Neutrophil (primary cell): ENCODE measurements at regions not wholly inside any gene's neighbourhood (a gene's known extent, or its start where the extent isn't known, plus 50 kb on each side); places are given as distances from the start of the nearest gene placed in this dataset.

ENCODE experiments used
- H3K27ac ChIP-seq: fragments of 200-600 bp; sonication (generic); 2 replicates; pipeline ENCODE4 v1.5.1; 2016; ENCODE audit warnings: mild to moderate bottlenecking, moderate library complexity
- H3K27me3 ChIP-seq: fragments of 200-600 bp; sonication (generic); 2 replicates; pipeline ENCODE4 v1.6.0; 2016; ENCODE audit warnings: mild to moderate bottlenecking
- H3K36me3 ChIP-seq: fragments of 200-600 bp; sonication (generic); 2 replicates; pipeline ENCODE4 v1.5.1; 2017
- H3K4me1 ChIP-seq, 2 experiments: fragments of 200-600 bp in 1 of 2; sonication (generic) in 1 of 2; 1 replicate in 1 of 2; 2 replicates in 1 of 2; pipeline versions ENCODE4 v1.5.1 to v1.6.1; 2013 to 2016; ENCODE audit warnings: low read depth in 1 of 2, low read length in 1 of 2, mild to moderate bottlenecking in 1 of 2, moderate library complexity in 1 of 2; ENCODE audit not compliant: control insufficient read depth in 1 of 2, insufficient read depth in 1 of 2
- H3K4me3 ChIP-seq, 2 experiments: fragments of 200-600 bp in 1 of 2; sonication (generic) in 1 of 2; 1 replicate in 1 of 2; 2 replicates in 1 of 2; pipeline ENCODE4 v1.5.1; 2013 to 2016; ENCODE audit warnings: low read depth in 1 of 2, low read length in 1 of 2, mild to moderate bottlenecking in 1 of 2, moderate library complexity in 1 of 2
- H3K9me3 ChIP-seq: fragments of 200-600 bp; sonication (generic); 2 replicates; pipeline ENCODE4 v1.5.1; 2016
- CTCF ChIP-seq: fragments of 200-600 bp; sonication (generic); IDR thresholded peaks from 2 replicates; pipeline ENCODE4 v1.5.1; 2016; ENCODE audit warnings: antibody characterized with exemption

DNA sequence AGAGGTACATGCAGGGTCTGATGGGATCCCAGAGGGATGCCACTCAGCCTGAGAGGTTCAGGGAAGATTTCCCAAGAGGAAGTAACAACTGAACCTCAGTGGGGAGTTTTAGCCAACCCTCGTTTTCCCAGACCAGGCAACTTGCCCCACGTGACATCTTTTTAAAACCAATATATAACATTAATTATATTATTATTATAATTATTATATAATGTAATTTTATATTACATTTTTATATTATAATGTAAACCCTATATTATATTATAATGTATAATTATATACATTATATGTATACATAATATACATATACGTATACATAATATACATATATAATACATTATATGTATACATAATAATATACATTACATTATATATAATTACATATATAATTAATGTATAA is 62.8 kb upstream of the WWC1 start:
- no peak for TF ChIP-seq CTCF
- H3K27ac ChIP-seq: peak overlapping the region; percentile 76
- no peaks in the 10 kb centered on the region for H3K36me3 ChIP-seq
- peaks cover 0 to 14% of the 10 kb centered on the region in 2 experiments for H3K4me1 ChIP-seq
- H3K4me3 ChIP-seq: peak overlapping the region in 1 of 2 experiments; percentile 9
- H3K9me3 ChIP-seq: no peaks in the 10 kb centered on the region
- no peaks in the 10 kb centered on the region for H3K27me3 ChIP-seq

GRCh38 chr5:168234133-168234532 is 57.3 kb upstream of the WWC1 start:
- peaks cover 0 to 1% of the 10 kb centered on the region in 2 experiments for H3K4me1 ChIP-seq
- TF ChIP-seq CTCF: no peak
- H3K4me3 ChIP-seq: no peak overlapping the region
- H3K9me3 ChIP-seq: no peaks in the 10 kb centered on the region
- no peak overlapping the region for H3K27ac ChIP-seq
- no peaks in the 10 kb centered on the region for H3K36me3 ChIP-seq
- no peaks in the 10 kb centered on the region for H3K27me3 ChIP-seq

- no peaks in the 10 kb centered on the region for H3K4me1 ChIP-seq
- no peak for TF ChIP-seq CTCF
- no peak overlapping the region for H3K4me3 ChIP-seq
- H3K9me3 ChIP-seq: no peaks in the 10 kb centered on the region
- no peak overlapping the region for H3K27ac ChIP-seq
- no peaks in the 10 kb centered on the region for H3K27me3 ChIP-seq
- H3K36me3 ChIP-seq: no peaks in the 10 kb centered on the region
Measured at GRCh38 chr5:168238463-168238862, 53.0 kb upstream of the WWC1 start.

GRCh38 chr5:168239325-168239724 is 52.1 kb upstream of the WWC1 start:
- H3K4me3 ChIP-seq: no peak overlapping the region
- no peaks in the 10 kb centered on the region for H3K27me3 ChIP-seq
- H3K36me3 ChIP-seq: no peaks in the 10 kb centered on the region
- H3K27ac ChIP-seq: no peak overlapping the region
- no peak for TF ChIP-seq CTCF
- no peaks in the 10 kb centered on the region for H3K9me3 ChIP-seq
- H3K4me1 ChIP-seq: no peaks in the 10 kb centered on the region
